ENCODE measurements at regions not wholly inside any gene's neighbourhood (a gene's known extent, or its start where the extent isn't known, plus 50 kb on each side); places are given as distances from the start of the nearest gene placed in this dataset.

DNA sequence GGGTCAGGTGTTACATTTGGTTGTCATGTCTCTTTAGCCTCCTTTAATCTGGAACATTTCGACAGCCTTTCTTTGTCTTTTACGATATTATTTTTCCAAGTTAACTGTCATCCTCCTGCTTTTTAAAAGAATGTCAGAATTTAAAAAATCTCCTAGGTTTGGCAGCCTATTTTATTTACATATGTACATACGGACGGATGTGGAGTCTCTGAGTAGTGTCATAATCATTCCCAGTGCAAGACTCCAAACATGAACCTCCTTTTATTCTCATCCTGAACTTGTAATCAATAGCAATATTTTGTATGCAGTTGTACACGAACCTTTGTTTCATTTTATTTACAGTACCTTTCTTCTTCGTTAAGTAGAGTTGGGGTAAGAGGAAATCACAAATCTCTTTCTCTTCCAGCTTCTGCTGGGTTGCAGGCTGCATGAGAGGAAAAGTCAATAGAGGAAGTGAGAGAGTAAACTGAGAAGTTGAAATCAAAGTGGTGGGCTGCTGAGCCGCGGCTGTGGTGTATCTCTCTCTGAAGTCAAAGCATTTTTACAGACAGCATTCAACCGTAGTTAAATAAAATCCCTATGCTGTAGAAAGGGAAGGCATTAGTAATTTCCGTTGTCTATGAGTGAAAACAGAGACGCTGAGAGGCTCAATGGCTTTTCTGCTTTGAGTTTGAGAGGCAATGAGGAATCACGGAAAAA is 53.9 kb upstream of the RPS6KA3 start:
- DNase-seq (ENCODE audit: low read depth) = no peak

DNA sequence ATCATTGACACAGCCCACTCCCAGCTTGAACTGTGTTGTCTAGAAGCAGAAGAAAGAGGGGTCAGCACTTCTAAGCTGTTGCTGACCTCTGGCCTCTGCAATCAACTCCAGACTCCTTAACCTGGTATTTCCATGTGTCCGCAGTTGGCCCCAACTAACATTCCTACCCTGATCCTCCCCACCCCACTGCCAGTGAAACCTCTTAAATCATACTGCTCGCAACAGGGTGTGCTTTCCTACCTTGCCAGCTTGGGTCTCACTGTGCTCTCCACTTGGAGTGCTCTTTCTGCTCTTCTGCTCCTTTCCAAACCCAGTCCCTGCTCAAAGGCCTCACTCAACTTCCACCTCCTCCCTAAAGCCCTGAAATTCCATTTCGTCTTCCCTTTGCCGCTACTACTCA is 52.3 kb upstream of the RPS6KA3 start:
- no peak for DNase-seq (ENCODE audit: low read depth)

- DNase-seq (ENCODE audit: low read depth) = no peak
Observed at GRCh38 chrX:20317873-20318272, 51.2 kb upstream of the RPS6KA3 start.

All from T-helper 22 cell (primary cell).